GM13976 (cell line): ENCODE measurements at regions not wholly inside any gene's neighbourhood (a gene's known extent, or its start where the extent isn't known, plus 50 kb on each side); places are given as distances from the start of the nearest gene placed in this dataset.

Experiments
- DNase-seq: peaks from one replicate; pipeline ENCODE4 v3.0.0; 2012; ENCODE audit warnings: low spot score
- CTCF ChIP-seq: IDR thresholded peaks from 2 replicates; pipeline ENCODE4 v1.5.1; 2012; ENCODE audit warnings: borderline replicate concordance, mild to moderate bottlenecking; ENCODE audit not compliant: insufficient read depth; ENCODE audit errors: extremely low read depth, missing control alignments, control extremely low read depth
- in situ Hi-C: fragments of 300-500 bp; cut with MboI; formaldehyde crosslinking; loops from one replicate; pipeline ENCODE4 v1.12.0; 2022; ENCODE audit warnings: low sequenced_read_pairs, mixed read lengths, inconsistent platforms; ENCODE audit not compliant: unreplicated experiment

GRCh38 chr2:181165199-181165868 lies 184.9 kb downstream of the UBE2E3 start:
- peak; percentile 40 for DNase-seq
- no peak for TF ChIP-seq CTCF
- in situ Hi-C loops: no loop called here

DNA sequence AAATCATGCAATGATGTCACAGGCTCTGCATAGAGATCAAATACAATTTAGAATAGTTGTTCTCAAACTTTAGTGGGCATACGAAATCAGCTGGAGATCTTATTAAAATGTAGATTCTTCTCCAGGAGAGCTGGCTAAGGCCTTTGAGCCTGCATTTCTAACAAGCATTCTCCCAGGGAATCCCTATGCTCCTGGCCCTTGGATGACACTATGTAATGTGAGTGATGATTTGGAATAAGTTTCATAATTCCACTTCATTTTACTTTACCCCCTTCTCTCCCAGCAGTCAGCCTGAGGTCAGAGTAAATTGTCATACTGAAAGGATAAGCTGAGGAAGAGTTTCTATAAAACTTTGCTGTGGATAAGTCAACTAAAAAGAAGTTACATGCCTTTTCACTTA lies 189.1 kb downstream of the UBE2E3 start:
- in situ Hi-C loops: no loop called here
- no peak for DNase-seq
- no peak for TF ChIP-seq CTCF

- in situ Hi-C loops: no loop called here
- TF ChIP-seq CTCF: no peak
- no peak for DNase-seq
Observed at GRCh38 chr2:181170256-181170655, 189.9 kb downstream of the UBE2E3 start.

- in situ Hi-C loops: no loop called here
- no peak for TF ChIP-seq CTCF
- DNase-seq: no peak
Observed at GRCh38 chr2:181172676-181173075, 192.3 kb downstream of the UBE2E3 start.

- peak; percentile 47 for DNase-seq
- TF ChIP-seq CTCF: no peak
- in situ Hi-C loops: no loop called here
Observed at GRCh38 chr2:181174611-181175580, 194.5 kb downstream of the UBE2E3 start.

- DNase-seq: no peak
- TF ChIP-seq CTCF: no peak
- in situ Hi-C loops: no loop called here
Observed at GRCh38 chr2:181176540-181176939, 196.1 kb downstream of the UBE2E3 start.
